ENCODE measurements at regions not wholly inside any gene's neighbourhood (a gene's known extent, or its start where the extent isn't known, plus 50 kb on each side); places are given as distances from the start of the nearest gene placed in this dataset.

DNA sequence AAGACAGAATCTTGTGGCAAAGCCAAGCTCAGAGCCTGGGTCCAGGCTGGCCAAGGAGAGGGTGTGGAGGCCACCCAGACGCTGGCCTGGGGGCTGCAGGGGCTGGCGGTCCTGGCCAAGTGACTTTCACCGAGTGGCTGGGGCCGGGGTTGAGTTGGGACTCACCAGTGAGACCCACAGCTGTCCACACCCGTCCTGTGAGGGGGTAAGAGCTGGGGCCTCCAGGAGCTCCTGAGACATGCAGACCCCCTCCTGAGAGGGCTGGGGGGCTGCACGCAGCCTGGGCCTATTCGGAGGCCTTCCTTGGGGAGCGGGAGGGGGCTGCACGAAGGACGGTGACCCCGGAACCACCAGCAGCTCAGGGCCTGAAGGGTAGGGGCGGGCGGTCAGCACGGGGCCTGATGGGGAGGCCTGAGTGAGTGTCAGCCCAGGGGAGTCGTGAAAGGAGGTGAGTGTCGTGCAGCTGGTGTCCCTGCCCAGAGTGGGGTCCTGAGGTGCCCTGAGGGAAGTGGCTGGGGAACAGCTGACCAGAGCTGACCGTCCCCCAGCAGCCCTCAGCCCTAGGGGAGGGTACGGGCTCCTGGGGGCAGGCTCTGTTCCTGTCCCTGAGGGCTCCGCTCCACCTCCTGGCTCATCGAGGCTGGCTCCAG is 100.9 kb downstream of the FOXL3 start:
- TF ChIP-seq, protein P1, sequence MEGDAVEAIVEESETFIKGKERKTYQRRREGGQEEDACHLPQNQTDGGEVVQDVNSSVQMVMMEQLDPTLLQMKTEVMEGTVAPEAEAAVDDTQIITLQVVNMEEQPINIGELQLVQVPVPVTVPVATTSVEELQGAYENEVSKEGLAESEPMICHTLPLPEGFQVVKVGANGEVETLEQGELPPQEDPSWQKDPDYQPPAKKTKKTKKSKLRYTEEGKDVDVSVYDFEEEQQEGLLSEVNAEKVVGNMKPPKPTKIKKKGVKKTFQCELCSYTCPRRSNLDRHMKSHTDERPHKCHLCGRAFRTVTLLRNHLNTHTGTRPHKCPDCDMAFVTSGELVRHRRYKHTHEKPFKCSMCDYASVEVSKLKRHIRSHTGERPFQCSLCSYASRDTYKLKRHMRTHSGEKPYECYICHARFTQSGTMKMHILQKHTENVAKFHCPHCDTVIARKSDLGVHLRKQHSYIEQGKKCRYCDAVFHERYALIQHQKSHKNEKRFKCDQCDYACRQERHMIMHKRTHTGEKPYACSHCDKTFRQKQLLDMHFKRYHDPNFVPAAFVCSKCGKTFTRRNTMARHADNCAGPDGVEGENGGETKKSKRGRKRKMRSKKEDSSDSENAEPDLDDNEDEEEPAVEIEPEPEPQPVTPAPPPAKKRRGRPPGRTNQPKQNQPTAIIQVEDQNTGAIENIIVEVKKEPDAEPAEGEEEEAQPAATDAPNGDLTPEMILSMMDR (IDR thresholded peaks at IDR 0.05; ENCODE audit: extremely low read depth, insufficient read depth, missing control alignments), result no peak
- DNase-seq (ENCODE audit: low spot score), result no peak
- in situ Hi-C loops (cut with MboI; ENCODE audit: low pct_unique_long_range_greater_than_20kb, low sequenced_read_pairs, unreplicated experiment), result no loop called here

DNA sequence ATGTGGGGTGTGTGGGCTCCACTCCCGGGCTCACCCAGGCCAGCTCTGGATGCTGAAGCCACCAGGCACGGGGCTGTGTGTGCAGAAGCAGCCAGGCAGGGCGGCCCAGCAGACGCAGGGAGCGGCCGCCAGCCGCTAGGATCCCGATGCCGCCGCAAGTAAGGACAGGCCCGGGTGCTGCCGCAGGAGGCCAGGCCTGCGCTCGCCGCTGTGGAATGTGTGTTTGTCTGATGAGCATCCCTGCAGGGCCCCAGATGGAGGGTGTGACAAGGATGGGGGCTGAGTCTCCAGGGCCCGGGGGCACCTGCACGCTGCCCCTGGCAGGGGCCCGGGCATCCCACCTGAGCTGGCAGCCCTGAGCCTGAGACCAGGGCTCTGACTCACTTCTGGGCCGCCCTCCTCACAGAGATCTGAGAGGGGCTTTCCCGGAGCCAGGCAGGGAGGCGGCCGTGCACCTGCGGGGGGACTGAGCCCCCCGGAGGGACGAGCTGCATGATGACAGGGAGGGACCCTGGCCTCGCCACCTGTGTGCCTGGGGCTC is 101.5 kb downstream of the FOXL3 start:
- TF ChIP-seq, protein P1 (IDR thresholded peaks at IDR 0.05; ENCODE audit: extremely low read depth, insufficient read depth, missing control alignments), result no peak
- in situ Hi-C loops (cut with MboI; ENCODE audit: low pct_unique_long_range_greater_than_20kb, low sequenced_read_pairs, unreplicated experiment), result no loop called here
- DNase-seq (ENCODE audit: low spot score), result no peak

DNA sequence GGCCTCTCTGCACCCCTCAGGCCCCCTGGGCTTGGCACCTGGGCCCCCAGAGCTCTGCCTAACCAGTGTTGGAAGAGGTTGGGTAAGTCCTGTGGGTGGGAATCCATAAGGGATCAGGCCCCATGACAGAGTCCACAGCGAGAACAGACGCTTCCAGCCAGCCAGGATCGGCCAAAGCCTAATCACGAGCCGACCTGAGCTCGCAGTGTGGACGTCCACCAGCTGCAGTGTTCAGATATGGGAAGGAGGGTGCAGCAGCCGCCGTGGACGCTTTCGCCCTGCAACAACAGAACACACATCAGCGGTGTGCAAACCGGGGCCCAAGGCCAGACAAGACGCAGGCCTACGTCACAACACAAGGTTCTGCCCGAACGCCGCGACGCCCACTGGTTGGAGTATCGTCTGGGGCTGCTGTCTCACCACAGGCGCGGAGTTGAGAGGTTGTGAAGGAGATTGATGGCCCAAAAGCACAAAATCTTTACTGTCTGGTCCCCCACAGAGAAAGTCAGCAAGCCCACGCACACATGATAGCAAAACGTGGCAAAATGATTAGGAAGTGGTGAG is 102.1 kb downstream of the FOXL3 start:
- in situ Hi-C loops (cut with MboI; ENCODE audit: low pct_unique_long_range_greater_than_20kb, low sequenced_read_pairs, unreplicated experiment), result no loop called here
- no peak for DNase-seq (ENCODE audit: low spot score)
- TF ChIP-seq, protein P1 (IDR thresholded peaks at IDR 0.05; ENCODE audit: extremely low read depth, insufficient read depth, missing control alignments), result no peak

- TF ChIP-seq, protein P1 (IDR thresholded peaks at IDR 0.05; ENCODE audit: extremely low read depth, insufficient read depth, missing control alignments), result no peak
- DNase-seq (ENCODE audit: low spot score), result no peak
- in situ Hi-C loops (cut with MboI; ENCODE audit: low pct_unique_long_range_greater_than_20kb, low sequenced_read_pairs, unreplicated experiment), result no loop called here
These were observed 102.9 kb downstream of the FOXL3 start for GRCh38 chr7:392822-393221.

- in situ Hi-C loops (cut with MboI; ENCODE audit: low pct_unique_long_range_greater_than_20kb, low sequenced_read_pairs, unreplicated experiment), result no loop called here
- TF ChIP-seq, protein P1 (IDR thresholded peaks at IDR 0.05; ENCODE audit: extremely low read depth, insufficient read depth, missing control alignments), result no peak
- no peak for DNase-seq (ENCODE audit: low spot score)
These were observed 105.7 kb downstream of the FOXL3 start for GRCh38 chr7:395643-396042.

- DNase-seq (ENCODE audit: low spot score), result no peak
- in situ Hi-C loops (cut with MboI; ENCODE audit: low pct_unique_long_range_greater_than_20kb, low sequenced_read_pairs, unreplicated experiment), result no loop called here
- TF ChIP-seq, protein P1 (IDR thresholded peaks at IDR 0.05; ENCODE audit: extremely low read depth, insufficient read depth, missing control alignments), result no peak
These were observed 108.9 kb downstream of the FOXL3 start for GRCh38 chr7:398888-399287.
